CD4-positive, alpha-beta T cell treated with Interleukin-17A for 1 hour (primary cell): ENCODE measurements at regions not wholly inside any gene's neighbourhood (a gene's known extent, or its start where the extent isn't known, plus 50 kb on each side); places are given as distances from the start of the nearest gene placed in this dataset.

ENCODE experiments used
- DNase-seq: peaks from one replicate; pipeline ENCODE4 v3.0.0-alpha.2; 2020

GRCh38 chr11:112542479-112542878, 281.8 kb upstream of the PLET1 start:
- DNase-seq = no peak

GRCh38 chr11:112543390-112543789, 282.7 kb upstream of the PLET1 start:
- no peak for DNase-seq

- no peak for DNase-seq
Measured at GRCh38 chr11:112548641-112549040, 288.0 kb upstream of the PLET1 start.

- DNase-seq = no peak
Measured at GRCh38 chr11:112553205-112553731, 292.6 kb upstream of the PLET1 start.

GRCh38 chr11:112554586-112554985, 293.9 kb upstream of the PLET1 start:
- no peak for DNase-seq

- peak; percentile 59 for DNase-seq
Measured at GRCh38 chr11:112555491-112556364, 295.1 kb upstream of the PLET1 start.

GRCh38 chr11:112558691-112559090, 298.0 kb upstream of the PLET1 start:
- no peak for DNase-seq

GRCh38 chr11:112563808-112564207, 303.1 kb upstream of the PLET1 start:
- DNase-seq = no peak

- no peak for DNase-seq
Measured at GRCh38 chr11:112564228-112564955, 303.7 kb upstream of the PLET1 start.

- no peak for DNase-seq
Measured at GRCh38 chr11:112565551-112565950, 304.9 kb upstream of the PLET1 start.

- DNase-seq = no peak
Measured at GRCh38 chr11:112566124-112566523, 305.5 kb upstream of the PLET1 start.

GRCh38 chr11:112570333-112570732, 309.7 kb upstream of the PLET1 start:
- DNase-seq = no peak

- no peak for DNase-seq
Measured at GRCh38 chr11:112579282-112579681, 318.6 kb upstream of the PLET1 start.

GRCh38 chr11:112580864-112581263, 320.2 kb upstream of the PLET1 start:
- no peak for DNase-seq

- DNase-seq = no peak
Measured at GRCh38 chr11:112581747-112582146, 321.1 kb upstream of the PLET1 start.

- no peak for DNase-seq
Measured at GRCh38 chr11:112582366-112582765, 321.7 kb upstream of the PLET1 start.

GRCh38 chr11:112583261-112583893, 322.7 kb upstream of the PLET1 start:
- DNase-seq = no peak

GRCh38 chr11:112584672-112585071, 324.0 kb upstream of the PLET1 start:
- DNase-seq = no peak

- no peak for DNase-seq
Measured at GRCh38 chr11:112587664-112588063, 327.0 kb upstream of the PLET1 start.

GRCh38 chr11:112588252-112588694, 327.6 kb upstream of the PLET1 start:
- peak; percentile 58 for DNase-seq

GRCh38 chr11:112589155-112589554, 328.5 kb upstream of the PLET1 start:
- no peak for DNase-seq

- no peak for DNase-seq
Measured at GRCh38 chr11:112590764-112591163, 330.1 kb upstream of the PLET1 start.

GRCh38 chr11:112593440-112593839, 332.8 kb upstream of the PLET1 start:
- DNase-seq = no peak
